Activated CD8-positive, alpha-beta memory T cell treated with anti-CD3 and anti-CD28 coated beads, Interleukin-2, amount 50 U/mL, for 48 hours (primary cell): ENCODE measurements at regions not wholly inside any gene's neighbourhood (a gene's known extent, or its start where the extent isn't known, plus 50 kb on each side); places are given as distances from the start of the nearest gene placed in this dataset.

Experiments used
- DNase-seq: peaks from one replicate; pipeline ENCODE4 v3.0.0-alpha.2; 2020

- no peak for DNase-seq
Observed at GRCh38 chr21:35414056-35414455, 365.0 kb upstream of the RUNX1 start.

- no peak for DNase-seq
Observed at GRCh38 chr21:35412231-35412630, 363.1 kb upstream of the RUNX1 start.

GRCh38 chr21:35411434-35411833 lies 362.3 kb upstream of the RUNX1 start:
- DNase-seq = no peak

GRCh38 chr21:35410656-35411055 lies 361.6 kb upstream of the RUNX1 start:
- DNase-seq = no peak

GRCh38 chr21:35410123-35410522 lies 361.0 kb upstream of the RUNX1 start:
- DNase-seq = no peak

- DNase-seq = no peak
Observed at GRCh38 chr21:35408401-35408800, 359.3 kb upstream of the RUNX1 start.

- no peak for DNase-seq
Observed at GRCh38 chr21:35406635-35407034, 357.5 kb upstream of the RUNX1 start.

GRCh38 chr21:35405981-35406380 lies 356.9 kb upstream of the RUNX1 start:
- DNase-seq = no peak

- no peak for DNase-seq
Observed at GRCh38 chr21:35404247-35404646, 355.1 kb upstream of the RUNX1 start.

GRCh38 chr21:35402061-35402460 lies 353.0 kb upstream of the RUNX1 start:
- no peak for DNase-seq

GRCh38 chr21:35401476-35401875 lies 352.4 kb upstream of the RUNX1 start:
- no peak for DNase-seq

- no peak for DNase-seq
Observed at GRCh38 chr21:35400233-35400939, 351.3 kb upstream of the RUNX1 start.

- DNase-seq = no peak
Observed at GRCh38 chr21:35399706-35400105, 350.6 kb upstream of the RUNX1 start.

GRCh38 chr21:35399002-35399530 lies 350.0 kb upstream of the RUNX1 start:
- no peak for DNase-seq

- no peak for DNase-seq
Observed at GRCh38 chr21:35398346-35398982, 349.4 kb upstream of the RUNX1 start.

- no peak for DNase-seq
Observed at GRCh38 chr21:35397781-35398180, 348.7 kb upstream of the RUNX1 start.

- DNase-seq = no peak
Observed at GRCh38 chr21:35396655-35397054, 347.6 kb upstream of the RUNX1 start.

- no peak for DNase-seq
Observed at GRCh38 chr21:35395728-35396127, 346.6 kb upstream of the RUNX1 start.

- no peak for DNase-seq
Observed at GRCh38 chr21:35394634-35395369, 345.7 kb upstream of the RUNX1 start.

- DNase-seq = no peak
Observed at GRCh38 chr21:35394049-35394448, 344.9 kb upstream of the RUNX1 start.

- DNase-seq = no peak
Observed at GRCh38 chr21:35390013-35390776, 341.1 kb upstream of the RUNX1 start.

- no peak for DNase-seq
Observed at GRCh38 chr21:35386491-35387079, 337.5 kb upstream of the RUNX1 start.

GRCh38 chr21:35384375-35384774 lies 335.3 kb upstream of the RUNX1 start:
- no peak for DNase-seq
